Vagina (tissue), 2 donors: ENCODE measurements at regions not wholly inside any gene's neighbourhood (a gene's known extent, or its start where the extent isn't known, plus 50 kb on each side); places are given as distances from the start of the nearest gene placed in this dataset.

ENCODE experiments used
- CTCF ChIP-seq, 3 experiments: fragments of 450-650 bp in 2 of 3; fragments of 200-600 bp in 1 of 3; sonication (generic) in 1 of 3; IDR thresholded peaks; one replicate each; pipeline ENCODE4 v1.5.1; 2017 to 2019; ENCODE audit warnings: antibody characterized with exemption in 3 of 3, mild to moderate bottlenecking in 2 of 3, moderate library complexity in 2 of 3
- POLR2A ChIP-seq, 2 donors: fragments of 450-650 bp; IDR thresholded peaks; one replicate each; pipeline ENCODE4 v1.6.1; 2017; ENCODE audit warnings: antibody characterized with exemption in 2 of 2, mild to moderate bottlenecking in 2 of 2, moderate library complexity in 2 of 2

GRCh38 chr20:11453430-11453829 lies 464.3 kb upstream of the BTBD3 start:
- no peak for TF ChIP-seq POLR2A (IDR thresholded peaks at IDR 0.05)
- TF ChIP-seq CTCF (IDR thresholded peaks at IDR 0.05), result no peak
